PC-9 (cell line): ENCODE measurements at regions not wholly inside any gene's neighbourhood (a gene's known extent, or its start where the extent isn't known, plus 50 kb on each side); places are given as distances from the start of the nearest gene placed in this dataset.

Experiments
- CTCF ChIP-seq: fragments of 200-600 bp; sonication (generic); conservative IDR thresholded peaks from 2 replicates; pipeline ENCODE4 v1.6.1; 2017; ENCODE audit warnings: mixed run types, antibody characterized with exemption, mild to moderate bottlenecking, moderate library complexity
- EZH2 ChIP-seq: fragments of 200-600 bp; sonication (generic); IDR thresholded peaks from 2 replicates; pipeline ENCODE4 v1.8.0; 2017; ENCODE audit warnings: antibody characterized with exemption, low read depth

GRCh38 chr16:73739049-73739769, 557.4 kb upstream of the PSMD7 start:
- TF ChIP-seq EZH2 = no peak
- TF ChIP-seq CTCF = no peak
